LNCAP (cell line): ENCODE measurements at regions not wholly inside any gene's neighbourhood (a gene's known extent, or its start where the extent isn't known, plus 50 kb on each side); places are given as distances from the start of the nearest gene placed in this dataset.

ENCODE experiments used
- CTCF ChIP-seq: fragments of 450-650 bp; IDR thresholded peaks from 2 replicates; pipeline ENCODE4 v1.5.1; 2017; ENCODE audit warnings: mild to moderate bottlenecking

- TF ChIP-seq CTCF = no peak
Observed at GRCh38 chr21:28454564-28455252, 538.0 kb downstream of the LTN1 start.

- no peak for TF ChIP-seq CTCF
Observed at GRCh38 chr21:28447462-28447861, 545.2 kb downstream of the LTN1 start.

DNA sequence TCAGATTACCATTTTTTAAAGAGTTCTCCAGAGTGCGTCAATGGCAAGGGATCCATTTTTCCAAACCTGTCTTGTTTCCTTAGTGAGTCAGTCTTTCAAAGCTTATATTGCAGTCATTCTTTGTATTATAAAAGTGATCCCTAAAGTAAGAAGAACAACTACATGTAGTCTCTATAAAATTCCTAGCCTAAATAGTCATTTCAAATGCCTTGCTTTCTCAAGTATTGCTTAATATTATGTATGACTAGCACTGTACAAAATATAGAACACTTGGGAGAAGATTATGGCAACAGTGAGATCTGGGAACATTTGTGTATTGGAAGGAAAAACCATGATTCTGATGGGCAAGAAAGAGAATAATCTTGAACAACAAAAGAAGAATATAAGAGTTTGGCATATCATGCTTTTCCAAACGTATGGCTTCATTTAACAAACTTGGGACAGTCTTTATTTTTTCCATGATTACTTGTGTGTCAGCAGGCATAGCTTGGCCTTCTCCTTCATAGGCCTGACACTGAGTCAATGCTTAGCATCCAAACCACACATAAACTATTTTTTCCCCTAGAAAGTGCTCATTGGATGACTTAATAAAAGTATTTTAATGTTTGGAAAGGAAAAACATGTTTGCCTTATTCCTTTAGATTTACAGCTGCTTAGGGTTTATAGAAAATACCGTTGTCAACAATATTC, 547.4 kb downstream of the LTN1 start:
- no peak for TF ChIP-seq CTCF

GRCh38 chr21:28444557-28444956, 548.1 kb downstream of the LTN1 start:
- TF ChIP-seq CTCF = no peak

DNA sequence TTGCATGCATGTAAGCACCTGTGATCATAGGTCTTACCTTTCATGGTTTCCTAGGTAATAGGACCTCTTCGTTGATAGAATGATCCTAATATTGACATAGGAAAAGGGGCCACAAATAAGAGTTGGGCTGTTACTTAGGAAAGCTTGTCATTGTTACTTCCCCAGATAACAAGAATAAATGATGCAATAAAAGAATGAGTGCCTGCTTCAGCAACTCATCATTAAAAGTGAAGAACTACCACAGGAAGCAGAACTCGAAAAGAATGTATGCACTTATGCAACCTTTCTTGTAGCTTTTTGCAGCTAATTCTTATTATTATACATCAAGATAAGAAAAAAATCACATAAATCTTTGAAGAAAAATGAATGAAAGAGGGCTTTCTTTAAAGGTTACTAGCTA, 548.6 kb downstream of the LTN1 start:
- no peak for TF ChIP-seq CTCF

- TF ChIP-seq CTCF = no peak
Observed at GRCh38 chr21:28442624-28443023, 550.1 kb downstream of the LTN1 start.

DNA sequence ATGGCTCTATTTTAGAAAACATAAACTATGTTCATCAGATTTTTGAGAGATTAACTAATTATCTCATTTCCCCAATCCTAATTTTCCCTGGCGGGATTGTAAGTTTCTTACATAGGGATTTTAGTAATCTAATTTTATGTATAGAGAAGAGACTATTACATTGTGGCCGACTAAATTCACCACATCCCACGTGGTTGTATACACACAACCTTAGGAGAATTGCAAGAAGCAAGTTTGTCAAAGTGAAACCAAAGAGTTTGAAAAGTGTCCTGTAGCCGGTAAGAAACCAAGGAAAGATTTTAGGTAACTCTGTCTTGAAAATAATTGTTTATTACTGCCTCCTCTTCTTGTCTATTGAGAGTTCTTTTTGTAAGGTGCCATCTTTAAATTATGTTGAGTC, 550.6 kb downstream of the LTN1 start:
- no peak for TF ChIP-seq CTCF

DNA sequence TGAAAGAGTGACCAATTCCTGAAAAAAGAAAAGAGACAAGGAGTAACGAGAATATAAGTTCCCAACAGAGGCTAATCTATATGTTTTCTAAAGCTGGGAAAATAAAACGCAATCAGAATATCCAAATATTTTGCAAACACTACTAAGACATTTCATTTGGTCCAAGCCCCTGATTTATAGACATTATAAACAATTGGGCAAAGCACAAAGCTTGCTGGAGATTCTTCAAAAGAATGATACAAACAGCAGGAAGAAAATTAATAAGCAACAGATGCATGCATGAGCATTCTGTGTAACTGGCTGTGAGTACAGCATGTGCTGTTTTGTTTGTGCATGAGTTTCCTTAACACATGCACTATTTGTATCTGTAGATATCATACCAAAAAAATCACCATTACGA, 552.9 kb downstream of the LTN1 start:
- no peak for TF ChIP-seq CTCF
